K562 (cell line): ENCODE measurements at regions not wholly inside any gene's neighbourhood (a gene's known extent, or its start where the extent isn't known, plus 50 kb on each side); places are given as distances from the start of the nearest gene placed in this dataset.

ENCODE experiments used
- ATAC-seq: fragments of 200-7000 bp; cut with Tn5 transposase; 3 replicates; pipeline ENCODE4 v1.9.1; 2020; ENCODE audit warnings: moderate library complexity
- BruUV-seq: library from RNA; stranded (reverse); fragments of 400-500 nt; replicated peaks from 2 replicates; lab custom pipeline; 2021; lab: Mats Ljungman, UMichigan
- CTCF ChIA-PET: fragments of 300-600 bp; formaldehyde crosslinking; extraction: SDS; loops from one replicate; lab custom pipeline; 2021; ENCODE audit warnings: low intra/inter-chr PET ratio; lab: Yijun Ruan, JAX
- POLR2A ChIA-PET: fragments of 300-600, 350-650 bp; sonication (Branson Sonifier 250); formaldehyde crosslinking; extraction: SDS; loops from one replicate; lab custom pipeline; 2021; ENCODE audit warnings: antibody characterized with exemption, inconsistent platforms; lab: Yijun Ruan, JAX
- DNase-seq, 4 experiments: peaks; one replicate each; pipeline versions ENCODE4 v3.0.0 to v3.0.0-alpha.2; 2011 to 2018; ENCODE audit warnings: low spot score in 3 of 4, mixed read lengths in 3 of 4; ENCODE audit errors: extremely low read depth in 1 of 4
- FAIRE-seq: peaks from 2 replicates; lab custom pipeline; 2011; peaks lifted over from hg19 to GRCh38; lab: Jason Lieb, UNC
- H2AFZ ChIP-seq: 2 replicates; pipeline ENCODE4 v1.6.0; 2011; ENCODE audit warnings: low read depth, low read length, control low read depth, inconsistent platforms
- H3K27ac ChIP-seq: fragments of 200-600 bp; 3 replicates; pipeline ENCODE4 v1.8.0; 2011; ENCODE audit warnings: low read depth, mild to moderate bottlenecking, control low read depth, inconsistent platforms, low read length, moderate library complexity, mixed read lengths; ENCODE audit errors: extremely low read depth
- H3K27me3 ChIP-seq, 2 experiments: fragments of 300-600 bp in 1 of 2; 2 replicates in 1 of 2; 3 replicates in 1 of 2; pipeline versions ENCODE4 v1.6.0 to v1.8.0; 2011; ENCODE audit warnings: inconsistent platforms in 2 of 2, low read length in 2 of 2, mild to moderate bottlenecking in 1 of 2, mixed read lengths in 1 of 2, moderate library complexity in 1 of 2; ENCODE audit not compliant: control insufficient read depth in 2 of 2, insufficient read depth in 2 of 2
- H3K36me3 ChIP-seq: fragments of 300-600 bp; 3 replicates; pipeline ENCODE4 v1.8.0; 2011; ENCODE audit warnings: mild to moderate bottlenecking, low read length, inconsistent platforms; ENCODE audit not compliant: control insufficient read depth, insufficient read depth
- H3K4me1 ChIP-seq, 2 experiments: fragments of 200-600 bp in 1 of 2; replicated peaks in 1 of 2; 2 replicates in 1 of 2; 3 replicates in 1 of 2; pipeline versions ENCODE4 v1.5.1 to v1.8.0; 2011; ENCODE audit warnings: inconsistent platforms in 2 of 2, low read length in 2 of 2, mild to moderate bottlenecking in 1 of 2, mixed read lengths in 1 of 2, moderate library complexity in 1 of 2; ENCODE audit not compliant: control insufficient read depth in 2 of 2, insufficient read depth in 2 of 2
- H3K4me2 ChIP-seq: 2 replicates; pipeline ENCODE4 v1.6.1; 2011; ENCODE audit warnings: low read length, control low read depth, inconsistent platforms, mixed read lengths; ENCODE audit not compliant: insufficient read depth
- H3K4me3 ChIP-seq: fragments of 200-600 bp; sonication (generic), shearing (Covaris generic); 2 replicates; pipeline ENCODE4 v1.5.1; 2016; ENCODE audit warnings: control low read depth, inconsistent platforms
- H3K79me2 ChIP-seq: fragments of 200-600 bp; 3 replicates; pipeline ENCODE4 v1.8.0; 2011; ENCODE audit warnings: low read length, inconsistent platforms; ENCODE audit not compliant: control insufficient read depth, insufficient read depth
- H3K9ac ChIP-seq, 2 experiments: 2 replicates each; pipeline versions ENCODE4 v1.6.0 to v1.6.1; 2011; ENCODE audit warnings: low read depth in 2 of 2, low read length in 2 of 2, control low read depth in 1 of 2, inconsistent platforms in 1 of 2, mild to moderate bottlenecking in 1 of 2, mixed read lengths in 1 of 2; ENCODE audit not compliant: insufficient read depth in 1 of 2
- H3K9me1 ChIP-seq: one replicate; pipeline ENCODE4 v1.6.0; 2011; ENCODE audit warnings: inconsistent platforms, mild to moderate bottlenecking, low read length, moderate library complexity; ENCODE audit not compliant: control insufficient read depth, insufficient read depth
- H3K9me3 ChIP-seq: replicated peaks from 2 replicates; pipeline ENCODE4 v1.5.1; 2011; ENCODE audit warnings: low read depth, low read length, inconsistent platforms; ENCODE audit not compliant: control insufficient read depth, insufficient read depth
- H4K20me1 ChIP-seq: replicated peaks from 2 replicates; pipeline ENCODE4 v1.6.1; 2011; ENCODE audit warnings: low read length, inconsistent platforms, mixed read lengths; ENCODE audit not compliant: control insufficient read depth, insufficient read depth
- CEBPG ChIP-seq, 3 experiments: fragments of 200-800 bp in 1 of 3; sonication (Bioruptor generic) in 1 of 3; sonication (generic) in 1 of 3; formaldehyde crosslinking in 1 of 3; IDR thresholded peaks in 2 of 3; conservative IDR thresholded peaks in 1 of 3; 2 replicates each; pipeline versions ENCODE4 v1.6.1 to v1.8.0; 2016 to 2022; ENCODE audit warnings: missing compliant biosample characterization in 2 of 3, missing genetic modification characterization in 2 of 3, mild to moderate bottlenecking in 1 of 3, missing genetic modification reagents in 1 of 3
- FOXP1 ChIP-seq: sonication (generic); formaldehyde crosslinking; IDR thresholded peaks from 2 replicates; pipeline ENCODE4 v1.8.0; 2022; ENCODE audit warnings: mild to moderate bottlenecking, missing genetic modification reagents
- GABPB2 ChIP-seq: fragments of 250-450 bp; sonication (Bioruptor Pico); conservative IDR thresholded peaks from 2 replicates; pipeline ENCODE4 v1.5.1; 2021; ENCODE audit warnings: mild to moderate bottlenecking
- MCM2 ChIP-seq: fragments of 450-650 bp; IDR thresholded peaks from 2 replicates; pipeline ENCODE4 v1.6.1; 2017; ENCODE audit warnings: low read depth, mild to moderate bottlenecking
- MCM5 ChIP-seq: fragments of 450-650 bp; IDR thresholded peaks from 2 replicates; pipeline ENCODE4 v1.6.1; 2016; ENCODE audit warnings: low read depth
- POLR2G ChIP-seq: fragments of 200-400 bp; formaldehyde crosslinking; IDR thresholded peaks from 2 replicates; pipeline ENCODE4 v1.6.1; 2017; ENCODE audit warnings: low read depth, mild to moderate bottlenecking, antibody characterized with exemption, low read length, moderate library complexity
- SMARCB1 ChIP-seq: IDR thresholded peaks from 2 replicates; pipeline ENCODE4 v1.6.1; 2011; ENCODE audit warnings: improper control_type of control experiment, low read depth; ENCODE audit not compliant: insufficient read length
- STAT5B ChIP-seq: fragments of 250-450 bp; sonication (Bioruptor Pico); IDR thresholded peaks from 2 replicates; pipeline ENCODE4 v1.8.0; 2021; ENCODE audit warnings: mild to moderate bottlenecking, inconsistent platforms
- ZNF232 ChIP-seq: sonication (generic); formaldehyde crosslinking; IDR thresholded peaks from 2 replicates; pipeline ENCODE4 v1.8.0; 2022; ENCODE audit warnings: mild to moderate bottlenecking, missing genetic modification reagents
- ZNF707 ChIP-seq: fragments of 250-450 bp; sonication (Bioruptor Pico); conservative IDR thresholded peaks from 2 replicates; pipeline ENCODE4 v1.8.0; 2022; ENCODE audit warnings: inconsistent platforms, mild to moderate bottlenecking, moderate library complexity
- WGBS: fragments of 100-300 bp; shearing (Covaris generic); methylation state at CpG from one replicate; pipeline ENCODE4 v1.1.6; 2016; ENCODE audit warnings: low coverage, mixed read lengths; ENCODE audit not compliant: insufficient coverage; ENCODE audit errors: missing lambda C conversion rate; 5-methylcytosine and 5-hydroxymethylcytosine counted together
- in situ Hi-C: fragments of 300-500 bp; cut with MboI; formaldehyde crosslinking; loops from 4 replicates; pipeline ENCODE4 v1.15.0; 2018; ENCODE audit warnings: inconsistent platforms, mixed read lengths
- intact Hi-C: fragments of 100-400 bp; cut with micrococcal nuclease; formaldehyde crosslinking; loops from 2 replicates; pipeline ENCODE4 v1.14.2; 2022
- TF ChIP-seq, protein P1 (sequence below): sonication (generic); formaldehyde crosslinking; IDR thresholded peaks from 2 replicates; pipeline ENCODE4 v1.8.1; 2022; ENCODE audit warnings: missing genetic modification reagents

GRCh38 chr6:14222956-14223355 is 105.4 kb downstream of the CD83 start:
- DNase-seq (no peak), ATAC-seq (no peak), FAIRE-seq (no peak)
- intact Hi-C loops = no loop called here
- Histone ChIP-seq H3K79me2 (no peaks in the 10 kb centered on the region), H3K36me3 (no peaks in the 10 kb centered on the region), H3K4me1 (no peaks in the 10 kb centered on the region; a peak in 1 of 5 replicates), H3K9ac (no peak overlapping the region), H3K4me2 (no peak overlapping the region), H3K9me3 (no peaks in the 10 kb centered on the region), H3K9me1 (no peaks in the 10 kb centered on the region), H3K27me3 (peaks cover 34 to 36% of the 10 kb centered on the region in 2 experiments), H3K4me3 (no peak overlapping the region), H2AFZ (no peak overlapping the region), H3K27ac (no peak overlapping the region), H4K20me1 (no peaks in the 10 kb centered on the region)
- TF ChIP-seq SMARCB1 (no peak), ZNF232 (no peak), ZNF707 (no peak), CEBPG (CRISPR knock-in tag; IDR thresholded peaks at IDR 0.05) (no peak), CEBPG (tag; conservative IDR thresholded peaks at IDR 0.05 in 1 of 2, IDR thresholded peaks at IDR 0.05 in 1 of 2) (no peak), MCM5 (no peak), MCM2 (no peak), GABPB2 (CRISPR knock-in tag) (no peak), FOXP1 (CRISPR knock-in tag) (no peak), STAT5B (CRISPR knock-in tag) (no peak), POLR2G (no peak)
- TF ChIP-seq, protein P1, sequence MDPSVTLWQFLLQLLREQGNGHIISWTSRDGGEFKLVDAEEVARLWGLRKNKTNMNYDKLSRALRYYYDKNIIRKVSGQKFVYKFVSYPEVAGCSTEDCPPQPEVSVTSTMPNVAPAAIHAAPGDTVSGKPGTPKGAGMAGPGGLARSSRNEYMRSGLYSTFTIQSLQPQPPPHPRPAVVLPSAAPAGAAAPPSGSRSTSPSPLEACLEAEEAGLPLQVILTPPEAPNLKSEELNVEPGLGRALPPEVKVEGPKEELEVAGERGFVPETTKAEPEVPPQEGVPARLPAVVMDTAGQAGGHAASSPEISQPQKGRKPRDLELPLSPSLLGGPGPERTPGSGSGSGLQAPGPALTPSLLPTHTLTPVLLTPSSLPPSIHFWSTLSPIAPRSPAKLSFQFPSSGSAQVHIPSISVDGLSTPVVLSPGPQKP = no peak
- POLR2A ChIA-PET = interaction anchor here (0.9 kb wide), 1 partner anchor 13 kb away, joined by 4 read pairs; no protein-coding TSS in a partner anchor
- WGBS = 6% methylated on average over 8 of the region's 8 CpGs
- CTCF ChIA-PET = no interaction called here
- in situ Hi-C loops = no loop called here
- no TSS peak for BruUV-seq
